GM12878 (cell line): ENCODE measurements at regions not wholly inside any gene's neighbourhood (a gene's known extent, or its start where the extent isn't known, plus 50 kb on each side); places are given as distances from the start of the nearest gene placed in this dataset.

Source experiments
- ATAC-seq: fragments of 200-7000 bp; cut with Tn5 transposase; 3 replicates; pipeline ENCODE4 v1.9.1; 2020; ENCODE audit warnings: mild to moderate bottlenecking, moderate library complexity
- BruUV-seq: library from RNA; stranded (reverse); fragments of 400-500 nt; replicated peaks from 2 replicates; lab custom pipeline; 2021; lab: Mats Ljungman, UMichigan
- CTCF ChIA-PET: fragments of 300-600 bp; sonication (Branson Sonifier 250); formaldehyde crosslinking; extraction: SDS; loops from one replicate; lab custom pipeline; 2021; ENCODE audit warnings: inconsistent platforms; lab: Yijun Ruan, JAX
- POLR2A ChIA-PET: fragments of 350-600 bp; formaldehyde crosslinking; extraction: SDS; loops from one replicate; lab custom pipeline; 2021; ENCODE audit warnings: inconsistent platforms; lab: Charles Lee
- RAD21 ChIA-PET: fragments of 300-600 bp; sonication (Branson Sonifier 250); formaldehyde crosslinking; loops from one replicate; lab custom pipeline; 2023; ENCODE audit warnings: antibody characterized with exemption; ENCODE audit not compliant: unreplicated experiment; lab: Charles Lee
- SMC1A ChIA-PET: fragments of 300-600 bp; sonication (Branson Sonifier 250); formaldehyde crosslinking; loops from one replicate; lab custom pipeline; 2023; ENCODE audit not compliant: unreplicated experiment, uncharacterized antibody; lab: Charles Lee
- DNase-seq: peaks from one replicate; pipeline ENCODE4 v3.0.0-alpha.2; 2011; ENCODE audit warnings: low read depth, low spot score
- FAIRE-seq: peaks from 3 replicates; lab custom pipeline; 2011; peaks lifted over from hg19 to GRCh38; lab: Jason Lieb, UNC
- H2AFZ ChIP-seq: 2 replicates; pipeline ENCODE4 v1.6.0; 2011; ENCODE audit warnings: low read depth, low read length, control low read depth; ENCODE audit not compliant: control insufficient read depth
- H3K27ac ChIP-seq: 2 replicates; pipeline ENCODE4 v1.5.1; 2011; ENCODE audit warnings: control low read depth; ENCODE audit not compliant: control insufficient read depth, insufficient read depth
- H3K27me3 ChIP-seq, 2 experiments: replicated peaks in 1 of 2; 2 replicates each; pipeline versions ENCODE4 v1.6.0 to v1.6.1; 2011; ENCODE audit warnings: low read length in 1 of 2; ENCODE audit not compliant: control insufficient read depth in 2 of 2, insufficient read depth in 2 of 2
- H3K36me3 ChIP-seq, 2 experiments: 2 replicates each; pipeline ENCODE4 v1.5.1; 2011; ENCODE audit warnings: low read length in 1 of 2; ENCODE audit not compliant: control insufficient read depth in 2 of 2, insufficient read depth in 2 of 2
- H3K4me1 ChIP-seq: 2 replicates; pipeline ENCODE4 v1.6.1; 2011; ENCODE audit warnings: mild to moderate bottlenecking, low read length, moderate library complexity, mixed read lengths; ENCODE audit not compliant: control insufficient read depth, insufficient read depth
- H3K4me2 ChIP-seq: 2 replicates; pipeline ENCODE4 v1.6.0; 2011; ENCODE audit warnings: control low read depth; ENCODE audit not compliant: control insufficient read depth, insufficient read depth
- H3K4me3 ChIP-seq: fragments of 200-600 bp; sonication (generic); 2 replicates; pipeline ENCODE4 v1.5.1; 2016
- H3K79me2 ChIP-seq: 2 replicates; pipeline ENCODE4 v1.6.0; 2011; ENCODE audit warnings: low read length; ENCODE audit not compliant: control insufficient read depth, insufficient read depth
- H3K9ac ChIP-seq: 2 replicates; pipeline ENCODE4 v1.8.0; 2011; ENCODE audit warnings: low read length, control low read depth, mixed read lengths; ENCODE audit not compliant: control insufficient read depth, insufficient read depth
- H3K9me3 ChIP-seq: replicated peaks from 3 replicates; pipeline ENCODE4 v1.5.1; 2011; ENCODE audit warnings: mild to moderate bottlenecking, low read length; ENCODE audit not compliant: control insufficient read depth, insufficient read depth
- H4K20me1 ChIP-seq: 2 replicates; pipeline ENCODE4 v1.6.0; 2011; ENCODE audit not compliant: control insufficient read depth, insufficient read depth
- EZH2 ChIP-seq: IDR thresholded peaks from 2 replicates; pipeline ENCODE4 v1.6.1; 2012; ENCODE audit warnings: low read depth, mild to moderate bottlenecking, control low read depth, inconsistent platforms, low read length, borderline replicate concordance; ENCODE audit not compliant: control insufficient read depth
- FOS ChIP-seq: IDR thresholded peaks from 3 replicates; pipeline ENCODE4 v1.6.1; 2011; ENCODE audit warnings: borderline replicate concordance; ENCODE audit not compliant: insufficient read length; ENCODE audit errors: extremely low read depth
- GABPA ChIP-seq: IDR thresholded peaks from 2 replicates; pipeline ENCODE4 v1.6.1; 2014; ENCODE audit warnings: antibody characterized with exemption, low read depth, mild to moderate bottlenecking, inconsistent platforms
- KLF5 ChIP-seq: fragments of 450-650 bp; IDR thresholded peaks from 2 replicates; pipeline ENCODE4 v1.6.1; 2014; ENCODE audit warnings: mild to moderate bottlenecking; ENCODE audit not compliant: partially characterized antibody
- NFYA ChIP-seq: IDR thresholded peaks from 2 replicates; pipeline ENCODE4 v1.6.1; 2011; ENCODE audit warnings: low read depth, mild to moderate bottlenecking, low read length, improper control_type of control experiment, borderline replicate concordance
- RBBP5 ChIP-seq: fragments of 200-600 bp; sonication (generic); conservative IDR thresholded peaks from 2 replicates; pipeline ENCODE4 v1.6.1; 2016
- SMARCA5 ChIP-seq: fragments of 450-650 bp; IDR thresholded peaks from 2 replicates; pipeline ENCODE4 v1.6.1; 2017; ENCODE audit warnings: mild to moderate bottlenecking
- ZSCAN29 ChIP-seq: fragments of 450-650 bp; IDR thresholded peaks from 2 replicates; pipeline ENCODE4 v1.6.1; 2017; ENCODE audit warnings: mild to moderate bottlenecking, moderate library complexity
- WGBS: methylation state at CpG from one replicate; pipeline ENCODE4 v1.1.6; 2016; ENCODE audit warnings: low lambda C conversion rate; ENCODE audit not compliant: insufficient replicate concordance, insufficient coverage; ENCODE audit errors: missing lambda C conversion rate; 5-methylcytosine and 5-hydroxymethylcytosine counted together
- in situ Hi-C: fragments of 300-500 bp; cut with MboI; formaldehyde crosslinking; loops from 9 replicates; pipeline ENCODE4 v1.14.3; 2018; ENCODE audit warnings: mixed read lengths
- intact Hi-C: fragments of 100-400 bp; cut with micrococcal nuclease; formaldehyde crosslinking; loops from one replicate; pipeline ENCODE4 v1.14.2; 2022; ENCODE audit not compliant: unreplicated experiment
- TF ChIP-seq, protein P1 (sequence below): fragments of 450-650 bp; IDR thresholded peaks from 2 replicates; pipeline ENCODE4 v1.6.1; 2017; ENCODE audit warnings: low read depth, mild to moderate bottlenecking, moderate library complexity
- TF ChIP-seq, protein P2 (sequence below): fragments of 450-650 bp; IDR thresholded peaks from 2 replicates; pipeline ENCODE4 v1.6.1; 2016; ENCODE audit warnings: mild to moderate bottlenecking

DNA sequence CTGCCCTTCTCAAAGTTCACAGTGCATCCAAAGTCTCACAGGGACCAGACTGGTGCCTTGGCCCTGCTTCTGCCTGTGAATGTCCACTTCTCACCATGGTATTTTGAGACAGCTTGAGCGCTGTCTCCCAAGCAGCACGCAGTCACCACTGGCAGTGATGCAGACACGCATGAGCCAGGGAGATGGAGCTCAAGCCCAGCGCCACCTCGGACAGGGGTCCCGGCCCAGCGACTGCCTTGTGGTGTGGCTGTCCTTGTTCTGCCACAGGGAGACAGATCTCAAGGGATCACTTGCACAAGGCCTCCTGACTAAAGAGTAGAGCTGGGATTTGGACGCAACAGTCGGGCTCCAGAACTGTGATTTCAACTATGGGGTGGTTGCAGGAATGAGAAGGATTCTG, 92.6 kb upstream of the MBL2 start:
- TF ChIP-seq, protein P1, sequence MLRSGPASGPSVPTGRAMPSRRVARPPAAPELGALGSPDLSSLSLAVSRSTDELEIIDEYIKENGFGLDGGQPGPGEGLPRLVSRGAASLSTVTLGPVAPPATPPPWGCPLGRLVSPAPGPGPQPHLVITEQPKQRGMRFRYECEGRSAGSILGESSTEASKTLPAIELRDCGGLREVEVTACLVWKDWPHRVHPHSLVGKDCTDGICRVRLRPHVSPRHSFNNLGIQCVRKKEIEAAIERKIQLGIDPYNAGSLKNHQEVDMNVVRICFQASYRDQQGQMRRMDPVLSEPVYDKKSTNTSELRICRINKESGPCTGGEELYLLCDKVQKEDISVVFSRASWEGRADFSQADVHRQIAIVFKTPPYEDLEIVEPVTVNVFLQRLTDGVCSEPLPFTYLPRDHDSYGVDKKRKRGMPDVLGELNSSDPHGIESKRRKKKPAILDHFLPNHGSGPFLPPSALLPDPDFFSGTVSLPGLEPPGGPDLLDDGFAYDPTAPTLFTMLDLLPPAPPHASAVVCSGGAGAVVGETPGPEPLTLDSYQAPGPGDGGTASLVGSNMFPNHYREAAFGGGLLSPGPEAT: no peak
- TF ChIP-seq ZSCAN29 (no peak), RBBP5 (no peak), SMARCA5 (no peak), GABPA (no peak), NFYA (no peak), FOS (no peak), EZH2 (no peak), KLF5 (no peak)
- TF ChIP-seq, protein P2, sequence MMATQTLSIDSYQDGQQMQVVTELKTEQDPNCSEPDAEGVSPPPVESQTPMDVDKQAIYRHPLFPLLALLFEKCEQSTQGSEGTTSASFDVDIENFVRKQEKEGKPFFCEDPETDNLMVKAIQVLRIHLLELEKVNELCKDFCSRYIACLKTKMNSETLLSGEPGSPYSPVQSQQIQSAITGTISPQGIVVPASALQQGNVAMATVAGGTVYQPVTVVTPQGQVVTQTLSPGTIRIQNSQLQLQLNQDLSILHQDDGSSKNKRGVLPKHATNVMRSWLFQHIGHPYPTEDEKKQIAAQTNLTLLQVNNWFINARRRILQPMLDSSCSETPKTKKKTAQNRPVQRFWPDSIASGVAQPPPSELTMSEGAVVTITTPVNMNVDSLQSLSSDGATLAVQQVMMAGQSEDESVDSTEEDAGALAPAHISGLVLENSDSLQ: no peak
- Histone ChIP-seq H2AFZ (no peak overlapping the region), H3K9me3 (no peaks in the 10 kb centered on the region; the same call in 2 of the 3 replicates), H3K79me2 (no peaks in the 10 kb centered on the region), H3K27ac (no peak overlapping the region), H3K4me3 (no peak overlapping the region), H3K4me2 (no peak overlapping the region), H3K9ac (no peak overlapping the region), H3K36me3 (no peaks in the 10 kb centered on the region), H3K27me3 (no peaks in the 10 kb centered on the region), H3K4me1 (no peaks in the 10 kb centered on the region), H4K20me1 (no peaks in the 10 kb centered on the region)
- CTCF ChIA-PET: no interaction called here
- in situ Hi-C loops (no loop called here), intact Hi-C loops (no loop called here)
- RAD21 ChIA-PET: no interaction called here
- WGBS: 57% methylated on average over 9 of the region's 9 CpGs
- SMC1A ChIA-PET: no interaction called here
- POLR2A ChIA-PET: no interaction called here
- FAIRE-seq (no peak), ATAC-seq (no peak), DNase-seq (no peak)
- BruUV-seq: no TSS peak
